Stimulated activated CD8-positive, alpha-beta memory T cell treated with anti-CD3 and anti-CD28 coated beads, Interleukin-15, amount 100 ng/mL, for 48 hours (primary cell): ENCODE measurements at regions not wholly inside any gene's neighbourhood (a gene's known extent, or its start where the extent isn't known, plus 50 kb on each side); places are given as distances from the start of the nearest gene placed in this dataset.
"Not testable (repeated sequence)": the region's sequence is repeated elsewhere in the genome, so short reads cannot be mapped to it uniquely, and the experiment has no call there.

Source experiments
- DNase-seq, 2 donors: peaks; one replicate each; pipeline ENCODE4 v3.0.0-alpha.2; 2020; ENCODE audit warnings: low read depth in 2 of 2

GRCh38 chr2:144127693-144128092, 392.2 kb downstream of the ZEB2 start:
- DNase-seq, result no peak

GRCh38 chr2:144126302-144126701, 393.6 kb downstream of the ZEB2 start:
- DNase-seq, result no peak

- DNase-seq, result no peak
These were observed 394.2 kb downstream of the ZEB2 start for GRCh38 chr2:144125751-144126150.

DNA sequence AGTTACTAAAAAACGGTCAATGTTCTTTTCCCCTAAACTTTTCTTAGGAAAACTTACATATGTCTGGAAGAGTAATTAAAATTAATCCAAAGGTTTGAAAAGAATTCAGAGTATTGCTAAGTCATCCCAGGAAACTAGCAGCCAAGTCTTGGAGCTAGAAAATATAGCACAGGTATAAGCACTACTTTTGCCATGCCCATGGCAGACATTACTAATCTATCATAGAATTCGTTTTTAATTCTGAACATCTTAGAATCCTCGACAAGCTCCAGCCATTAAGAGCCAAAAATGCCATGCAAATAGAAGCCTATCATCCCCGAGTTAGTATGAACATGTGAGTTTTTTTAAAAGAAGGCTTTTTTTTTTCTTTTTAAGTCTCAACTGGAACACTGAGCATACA, 395.0 kb downstream of the ZEB2 start:
- no peak for DNase-seq

GRCh38 chr2:144120487-144120886, 399.4 kb downstream of the ZEB2 start:
- no peak for DNase-seq

- DNase-seq, result no peak
These were observed 402.8 kb downstream of the ZEB2 start for GRCh38 chr2:144117086-144117485.

GRCh38 chr2:144115739-144116291, 404.1 kb downstream of the ZEB2 start:
- no peak for DNase-seq

GRCh38 chr2:144114760-144115159, 405.2 kb downstream of the ZEB2 start:
- no peak for DNase-seq

- DNase-seq, result no peak
These were observed 408.5 kb downstream of the ZEB2 start for GRCh38 chr2:144111437-144111836.

GRCh38 chr2:144106104-144106503, 413.8 kb downstream of the ZEB2 start:
- not testable (repeated sequence) for DNase-seq

DNA sequence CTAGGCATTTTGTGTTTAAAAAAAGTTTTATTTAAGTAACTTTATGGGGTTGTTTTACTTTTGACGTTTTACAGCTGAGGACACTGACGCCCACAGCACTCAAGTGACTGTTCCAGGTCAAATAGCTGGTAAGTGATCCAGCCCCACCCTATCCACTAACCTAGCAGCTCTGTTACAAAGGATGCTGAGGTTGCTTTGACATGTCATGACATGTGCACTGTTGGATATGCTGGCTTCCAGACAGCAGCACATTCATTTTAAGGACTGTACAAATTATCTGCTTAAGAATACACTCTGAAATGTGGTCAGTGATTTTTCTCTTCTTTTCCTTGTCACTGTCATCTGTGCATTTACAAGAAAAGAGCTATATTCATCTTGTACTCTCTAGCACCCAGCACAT, 417.5 kb downstream of the ZEB2 start:
- no peak for DNase-seq

- DNase-seq, result no peak
These were observed 420.0 kb downstream of the ZEB2 start for GRCh38 chr2:144099780-144100377.

DNA sequence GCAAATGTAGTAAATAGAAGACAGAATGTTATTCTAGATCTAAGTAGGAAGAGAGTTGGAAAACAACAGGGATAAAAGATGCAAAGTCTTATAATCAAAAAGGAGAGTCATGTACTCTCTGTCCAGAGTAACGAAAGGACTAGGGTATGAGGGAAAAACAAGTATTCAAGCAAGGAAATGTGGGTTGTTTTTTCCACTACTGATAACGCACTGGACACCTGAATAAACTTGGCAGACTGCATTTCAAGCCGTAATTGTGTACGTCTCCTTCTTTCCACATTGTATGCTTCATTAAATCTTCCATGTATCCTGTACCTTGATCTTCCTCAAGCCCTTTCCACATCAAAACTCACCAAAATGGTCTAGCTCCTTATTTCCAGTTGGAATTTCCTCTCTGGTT, 420.6 kb downstream of the ZEB2 start:
- no peak for DNase-seq

DNA sequence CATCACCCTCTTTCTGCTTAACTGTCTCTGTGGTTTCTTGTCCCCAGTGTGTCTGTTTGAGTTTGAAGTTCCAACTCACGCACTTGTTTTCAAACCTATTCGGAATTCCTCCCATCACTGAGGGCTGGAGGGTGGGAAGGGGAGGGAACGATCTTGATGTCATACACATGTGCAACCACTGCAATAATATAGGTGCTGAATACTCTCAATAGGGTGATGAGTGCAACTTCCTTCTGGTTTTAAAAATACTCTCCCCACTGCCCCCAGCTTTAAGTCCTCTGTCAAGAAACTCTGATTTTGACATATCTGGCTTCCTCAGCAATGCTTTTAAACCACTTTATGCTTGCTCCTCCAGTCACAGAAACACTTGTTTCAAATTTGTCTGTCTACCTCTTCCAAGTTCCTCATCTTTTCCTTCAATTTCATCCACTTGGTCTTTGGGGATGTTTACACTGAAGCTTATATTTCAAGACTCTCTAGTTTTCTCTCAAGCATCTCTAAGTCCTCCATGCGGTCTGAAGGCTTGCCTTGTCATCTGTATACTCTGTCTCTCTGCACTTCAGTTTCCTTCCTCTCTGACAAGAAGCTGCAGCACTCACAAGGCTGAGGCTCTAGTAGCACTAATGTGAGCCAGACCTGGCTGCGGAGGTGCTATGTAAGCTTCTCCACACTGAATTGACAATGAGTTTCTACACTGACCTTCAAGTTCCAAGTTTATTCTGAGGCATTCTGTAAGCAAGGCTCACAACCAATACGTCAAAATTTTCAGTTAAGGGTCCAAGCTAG, 422.3 kb downstream of the ZEB2 start:
- DNase-seq, result no peak

GRCh38 chr2:144096531-144096930, 423.4 kb downstream of the ZEB2 start:
- no peak for DNase-seq

DNA sequence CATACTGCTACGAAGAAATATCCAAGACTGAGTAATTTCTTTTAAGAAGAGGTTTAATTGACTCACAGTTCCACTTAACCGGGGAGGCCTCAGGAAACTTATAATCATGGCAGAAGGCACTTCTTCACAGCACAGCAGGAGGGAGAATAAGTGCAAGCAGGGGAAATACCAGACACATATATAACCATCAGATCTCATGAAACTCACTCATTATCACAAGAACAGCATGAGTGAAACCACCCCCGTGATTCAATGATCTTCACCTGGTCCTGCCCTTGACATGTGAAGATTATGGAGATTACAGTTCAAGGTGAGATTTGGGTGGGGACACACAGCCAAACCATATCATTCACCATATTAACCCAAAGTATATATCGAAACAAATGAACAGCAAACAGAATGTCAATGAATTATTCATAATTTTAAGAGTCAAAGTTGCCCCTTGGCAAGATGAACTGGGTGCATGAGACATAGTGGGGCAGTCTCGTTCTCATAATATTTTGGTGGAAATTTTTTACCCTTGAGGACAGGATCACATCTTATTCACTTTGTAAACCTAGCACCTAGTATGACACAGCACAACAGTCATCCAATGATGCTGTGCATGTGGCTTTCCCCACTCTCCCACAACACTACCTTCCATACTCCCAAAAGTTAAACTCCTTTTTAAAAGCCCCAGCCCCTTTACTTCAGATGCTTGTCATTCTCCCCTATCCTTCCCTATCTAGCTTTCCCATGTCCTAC, 425.3 kb downstream of the ZEB2 start:
- no peak for DNase-seq

GRCh38 chr2:144091622-144092021, 428.3 kb downstream of the ZEB2 start:
- no peak for DNase-seq

GRCh38 chr2:144088863-144089262, 431.1 kb downstream of the ZEB2 start:
- no peak for DNase-seq

DNA sequence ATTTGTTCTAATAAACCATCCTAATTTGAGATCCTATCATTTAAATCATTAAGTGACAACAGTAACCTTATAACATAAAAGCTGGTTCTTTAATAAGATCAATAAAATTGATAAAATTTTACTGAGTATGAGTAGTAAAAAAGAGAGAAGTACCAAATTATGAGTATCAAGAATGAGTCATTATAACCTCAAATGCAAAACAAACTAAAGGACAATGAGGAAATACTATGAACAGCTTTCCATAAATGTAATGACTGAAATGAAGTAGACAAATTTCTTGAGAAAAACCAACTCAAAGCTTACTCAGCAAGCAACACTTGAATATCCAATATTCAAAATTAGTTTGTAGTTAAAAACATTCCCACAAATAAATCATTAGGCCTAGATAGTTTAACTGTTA, 433.0 kb downstream of the ZEB2 start:
- DNase-seq, result no peak

DNA sequence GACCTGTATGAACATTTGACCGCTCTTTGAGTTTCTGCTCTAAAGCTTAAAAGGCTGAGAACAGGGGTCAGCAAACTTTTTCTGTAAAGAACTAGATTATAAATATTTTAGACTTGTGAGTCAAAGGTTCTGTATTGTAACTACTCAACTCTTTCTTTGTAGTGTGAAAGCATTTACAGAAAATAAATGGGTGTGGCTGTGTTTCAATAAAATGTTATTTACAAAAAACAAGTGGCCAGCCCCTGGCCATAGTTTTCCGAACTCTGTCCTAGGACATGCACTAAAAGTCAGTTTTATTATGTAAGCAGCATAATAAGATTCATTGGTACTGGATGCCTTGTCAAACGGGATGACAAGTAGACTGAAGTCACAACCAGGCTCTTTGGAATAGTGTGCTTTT, 434.9 kb downstream of the ZEB2 start:
- no peak for DNase-seq

DNA sequence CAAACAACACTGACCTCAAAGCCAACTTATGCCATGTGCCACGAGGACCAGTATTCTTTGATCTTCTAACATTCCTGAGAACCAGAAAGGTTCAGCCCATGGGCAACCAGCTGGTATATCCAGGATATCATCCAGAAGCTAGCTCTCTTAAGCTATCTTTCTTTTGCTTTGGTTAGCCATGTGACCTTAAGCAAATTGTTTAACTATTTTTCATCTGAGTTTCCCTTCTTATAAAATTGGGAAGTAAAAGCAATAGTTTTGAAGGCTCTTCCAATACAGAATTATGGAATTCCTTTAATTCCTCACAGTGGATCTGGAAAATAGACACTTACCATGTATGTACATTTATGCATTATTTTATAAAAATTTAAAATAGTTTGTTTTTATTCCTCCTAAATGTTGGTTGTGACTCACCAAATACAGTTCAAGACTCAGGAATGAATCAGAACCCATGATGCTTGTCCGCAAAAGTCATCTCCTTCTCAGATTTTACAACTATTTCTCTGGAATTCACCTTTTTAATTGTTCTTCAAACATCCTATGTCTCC, 435.7 kb downstream of the ZEB2 start:
- no peak for DNase-seq

DNA sequence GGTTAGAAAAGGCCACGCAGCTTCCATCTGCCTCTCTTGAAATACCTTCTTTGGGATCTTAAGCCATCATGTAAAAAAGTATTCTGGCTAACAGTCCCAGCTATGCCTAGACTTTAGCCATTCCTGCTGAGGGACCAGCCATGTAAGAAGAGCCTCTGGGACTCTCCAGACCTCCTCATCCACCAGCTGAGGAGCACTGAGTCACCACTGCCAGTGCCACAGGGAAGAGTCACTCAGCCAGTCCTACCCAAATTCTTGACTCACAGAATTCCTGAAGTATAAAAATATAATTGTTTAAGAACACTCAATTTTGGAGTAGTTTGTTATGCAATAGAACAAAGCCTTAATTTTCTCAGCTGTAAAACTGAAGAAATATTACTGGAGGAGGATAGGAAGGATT, 436.7 kb downstream of the ZEB2 start:
- no peak for DNase-seq
